ENCODE measurements at regions not wholly inside any gene's neighbourhood (a gene's known extent, or its start where the extent isn't known, plus 50 kb on each side); places are given as distances from the start of the nearest gene placed in this dataset.

DNA sequence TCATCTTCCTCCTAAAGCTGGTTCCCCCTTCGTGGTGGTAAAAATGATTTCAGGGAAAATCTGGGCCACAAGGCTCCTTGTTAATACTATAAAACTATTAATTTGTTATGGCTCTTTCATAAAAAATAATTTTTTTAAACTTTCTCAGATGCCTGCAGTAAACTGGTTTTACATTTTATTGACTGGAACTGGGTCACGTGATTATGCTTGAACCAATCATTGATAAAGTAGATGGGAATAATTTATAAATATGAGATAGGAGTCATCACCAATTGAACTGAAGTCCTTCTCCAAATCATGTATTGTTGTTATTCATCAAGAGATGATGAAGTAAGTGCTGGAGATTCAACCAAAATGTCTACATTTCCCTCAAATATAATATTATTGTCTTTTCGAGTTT lies 138.4 kb downstream of the SLC17A6 start:
- H3K4me1 Mint-ChIP-seq, result no peaks in the 10 kb centered on the region
- H3K27me3 Mint-ChIP-seq (ENCODE audit: low read depth), result peaks cover 20% of the 10 kb centered on the region
- DNase-seq (ENCODE audit: low read depth, low spot score), result no peak
- no peaks in the 10 kb centered on the region for H3K36me3 Mint-ChIP-seq (ENCODE audit: low read depth)
- TF ChIP-seq, protein P1, sequence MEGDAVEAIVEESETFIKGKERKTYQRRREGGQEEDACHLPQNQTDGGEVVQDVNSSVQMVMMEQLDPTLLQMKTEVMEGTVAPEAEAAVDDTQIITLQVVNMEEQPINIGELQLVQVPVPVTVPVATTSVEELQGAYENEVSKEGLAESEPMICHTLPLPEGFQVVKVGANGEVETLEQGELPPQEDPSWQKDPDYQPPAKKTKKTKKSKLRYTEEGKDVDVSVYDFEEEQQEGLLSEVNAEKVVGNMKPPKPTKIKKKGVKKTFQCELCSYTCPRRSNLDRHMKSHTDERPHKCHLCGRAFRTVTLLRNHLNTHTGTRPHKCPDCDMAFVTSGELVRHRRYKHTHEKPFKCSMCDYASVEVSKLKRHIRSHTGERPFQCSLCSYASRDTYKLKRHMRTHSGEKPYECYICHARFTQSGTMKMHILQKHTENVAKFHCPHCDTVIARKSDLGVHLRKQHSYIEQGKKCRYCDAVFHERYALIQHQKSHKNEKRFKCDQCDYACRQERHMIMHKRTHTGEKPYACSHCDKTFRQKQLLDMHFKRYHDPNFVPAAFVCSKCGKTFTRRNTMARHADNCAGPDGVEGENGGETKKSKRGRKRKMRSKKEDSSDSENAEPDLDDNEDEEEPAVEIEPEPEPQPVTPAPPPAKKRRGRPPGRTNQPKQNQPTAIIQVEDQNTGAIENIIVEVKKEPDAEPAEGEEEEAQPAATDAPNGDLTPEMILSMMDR (conservative IDR thresholded peaks at IDR 0.05), result no peak
- no peaks in the 10 kb centered on the region for H3K9me3 Mint-ChIP-seq
- H3K4me3 Mint-ChIP-seq, result no peak overlapping the region
- H3K27ac Mint-ChIP-seq (ENCODE audit: unreplicated experiment), result no peak overlapping the region

DNA sequence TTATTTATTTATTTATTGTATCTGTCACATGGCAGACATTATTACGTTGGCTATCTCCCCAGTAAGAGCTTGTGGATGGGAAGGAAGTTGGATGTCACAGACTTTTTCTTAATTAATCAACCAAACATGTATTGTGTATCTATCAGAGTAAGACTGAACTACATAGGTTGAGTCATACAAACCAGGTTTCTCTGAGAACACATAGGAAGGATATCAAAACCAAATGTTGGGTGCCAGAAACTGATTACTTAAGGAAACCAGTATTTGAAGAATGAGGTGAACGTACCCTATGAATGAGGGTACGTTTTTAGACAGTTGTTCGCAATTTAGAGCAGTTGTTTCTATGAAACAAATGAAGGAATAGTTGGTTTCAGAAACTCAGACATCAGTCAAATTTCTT lies 136.4 kb downstream of the SLC17A6 start:
- H3K27ac Mint-ChIP-seq (ENCODE audit: unreplicated experiment), result no peak overlapping the region
- H3K27me3 Mint-ChIP-seq (ENCODE audit: low read depth), result peaks cover 22% of the 10 kb centered on the region
- DNase-seq (ENCODE audit: low read depth, low spot score), result no peak
- TF ChIP-seq, protein P1 (conservative IDR thresholded peaks at IDR 0.05), result no peak
- no peaks in the 10 kb centered on the region for H3K9me3 Mint-ChIP-seq
- H3K4me1 Mint-ChIP-seq, result no peaks in the 10 kb centered on the region
- no peaks in the 10 kb centered on the region for H3K36me3 Mint-ChIP-seq (ENCODE audit: low read depth)
- H3K4me3 Mint-ChIP-seq, result no peak overlapping the region

DNA sequence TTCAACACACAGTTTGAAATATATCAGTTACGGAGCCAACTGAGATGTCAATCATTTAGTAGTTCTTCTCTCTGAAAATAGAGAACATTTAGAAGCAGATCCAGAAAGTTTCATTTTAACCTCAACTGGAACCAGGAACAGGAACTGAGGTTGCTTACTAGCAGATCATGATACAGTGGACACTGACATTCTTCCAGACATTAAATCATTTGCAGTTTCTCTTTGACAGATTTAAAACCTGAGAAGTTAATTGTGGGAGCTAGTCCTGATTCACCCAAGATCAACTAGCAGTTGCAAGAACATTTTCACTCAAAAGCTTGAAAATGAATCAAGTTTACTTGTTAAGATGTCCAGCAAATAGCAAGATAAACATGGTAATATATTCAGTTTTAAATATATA lies 135.4 kb downstream of the SLC17A6 start:
- H3K36me3 Mint-ChIP-seq (ENCODE audit: low read depth), result no peaks in the 10 kb centered on the region
- TF ChIP-seq, protein P1 (conservative IDR thresholded peaks at IDR 0.05), result no peak
- H3K27ac Mint-ChIP-seq (ENCODE audit: unreplicated experiment), result no peak overlapping the region
- peaks cover 22% of the 10 kb centered on the region for H3K27me3 Mint-ChIP-seq (ENCODE audit: low read depth)
- DNase-seq (ENCODE audit: low read depth, low spot score), result no peak
- no peaks in the 10 kb centered on the region for H3K4me1 Mint-ChIP-seq
- no peaks in the 10 kb centered on the region for H3K9me3 Mint-ChIP-seq
- no peak overlapping the region for H3K4me3 Mint-ChIP-seq

DNA sequence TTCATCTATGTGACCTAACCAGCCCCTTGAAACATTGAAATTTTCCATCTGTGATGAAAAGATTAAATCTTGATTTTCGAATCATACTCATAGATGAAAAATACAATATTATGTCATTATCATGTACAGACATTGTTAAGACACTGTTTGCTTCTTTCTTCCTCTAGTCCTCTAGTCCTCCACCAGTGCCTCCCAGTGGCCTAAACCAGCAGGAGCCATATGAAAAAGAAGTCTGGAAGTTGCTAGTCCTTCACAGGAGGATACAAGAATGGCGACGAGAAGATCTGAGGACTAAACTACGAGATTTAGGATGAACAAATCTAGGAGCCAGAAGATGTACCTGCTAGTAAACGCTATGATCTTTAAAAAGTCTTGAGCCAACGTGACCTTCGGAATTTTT lies 134.1 kb downstream of the SLC17A6 start:
- no peak overlapping the region for H3K27ac Mint-ChIP-seq (ENCODE audit: unreplicated experiment)
- TF ChIP-seq, protein P1 (conservative IDR thresholded peaks at IDR 0.05), result no peak
- H3K9me3 Mint-ChIP-seq, result no peaks in the 10 kb centered on the region
- H3K4me1 Mint-ChIP-seq, result no peaks in the 10 kb centered on the region
- no peak for DNase-seq (ENCODE audit: low read depth, low spot score)
- peaks cover 25% of the 10 kb centered on the region for H3K27me3 Mint-ChIP-seq (ENCODE audit: low read depth)
- H3K4me3 Mint-ChIP-seq, result no peak overlapping the region
- H3K36me3 Mint-ChIP-seq (ENCODE audit: low read depth), result no peaks in the 10 kb centered on the region

DNA sequence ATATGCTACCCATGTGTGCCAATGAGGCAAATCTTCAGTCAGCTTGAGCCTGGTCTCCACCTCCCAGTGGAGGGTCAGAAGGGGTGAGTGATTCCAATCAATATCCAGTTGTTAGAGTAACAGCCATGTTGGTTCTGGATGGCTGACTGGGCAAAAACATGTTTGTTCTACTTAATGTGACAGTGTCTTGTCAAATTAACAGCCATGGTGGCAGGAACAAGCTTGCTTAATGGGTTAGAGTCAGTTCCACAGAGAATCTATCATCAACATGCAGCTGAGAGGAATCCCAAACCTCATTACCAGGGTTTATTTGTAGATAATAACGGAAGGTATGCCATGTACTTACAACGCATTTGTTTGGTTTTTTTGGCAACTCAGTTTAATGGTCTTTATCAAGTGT lies 133.2 kb downstream of the SLC17A6 start:
- no peaks in the 10 kb centered on the region for H3K36me3 Mint-ChIP-seq (ENCODE audit: low read depth)
- TF ChIP-seq, protein P1 (conservative IDR thresholded peaks at IDR 0.05), result no peak
- H3K27ac Mint-ChIP-seq (ENCODE audit: unreplicated experiment), result no peak overlapping the region
- H3K4me3 Mint-ChIP-seq, result no peak overlapping the region
- no peaks in the 10 kb centered on the region for H3K9me3 Mint-ChIP-seq
- no peak for DNase-seq (ENCODE audit: low read depth, low spot score)
- peaks cover 25% of the 10 kb centered on the region for H3K27me3 Mint-ChIP-seq (ENCODE audit: low read depth)
- H3K4me1 Mint-ChIP-seq, result no peaks in the 10 kb centered on the region

DNA sequence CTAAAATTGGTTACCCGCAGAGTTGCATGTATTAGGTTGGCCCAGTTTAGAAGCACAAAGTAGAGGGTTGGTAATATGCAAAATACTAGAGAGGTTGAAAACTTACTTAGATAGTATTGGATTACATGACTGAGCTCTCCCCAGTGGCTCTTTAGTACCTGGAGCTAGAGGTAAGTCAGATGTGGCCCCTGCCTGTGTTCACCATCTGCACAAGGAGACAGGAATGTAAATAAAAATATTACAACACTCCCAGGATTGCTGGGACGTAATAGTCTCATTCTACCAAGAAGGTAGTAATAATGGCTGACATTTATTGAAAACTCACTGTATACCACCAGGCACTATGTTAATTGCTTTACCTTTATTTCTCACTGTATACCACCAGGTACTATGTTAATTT lies 129.6 kb downstream of the SLC17A6 start:
- no peaks in the 10 kb centered on the region for H3K9me3 Mint-ChIP-seq
- TF ChIP-seq, protein P1 (conservative IDR thresholded peaks at IDR 0.05), result no peak
- no peaks in the 10 kb centered on the region for H3K36me3 Mint-ChIP-seq (ENCODE audit: low read depth)
- H3K4me3 Mint-ChIP-seq, result no peak overlapping the region
- H3K4me1 Mint-ChIP-seq, result peaks cover 4% of the 10 kb centered on the region
- H3K27ac Mint-ChIP-seq (ENCODE audit: unreplicated experiment), result no peak overlapping the region
- H3K27me3 Mint-ChIP-seq (ENCODE audit: low read depth), result peaks cover 12% of the 10 kb centered on the region
- DNase-seq (ENCODE audit: low read depth, low spot score), result no peak
